ENCODE measurements at regions not wholly inside any gene's neighbourhood (a gene's known extent, or its start where the extent isn't known, plus 50 kb on each side); places are given as distances from the start of the nearest gene placed in this dataset.

DNA sequence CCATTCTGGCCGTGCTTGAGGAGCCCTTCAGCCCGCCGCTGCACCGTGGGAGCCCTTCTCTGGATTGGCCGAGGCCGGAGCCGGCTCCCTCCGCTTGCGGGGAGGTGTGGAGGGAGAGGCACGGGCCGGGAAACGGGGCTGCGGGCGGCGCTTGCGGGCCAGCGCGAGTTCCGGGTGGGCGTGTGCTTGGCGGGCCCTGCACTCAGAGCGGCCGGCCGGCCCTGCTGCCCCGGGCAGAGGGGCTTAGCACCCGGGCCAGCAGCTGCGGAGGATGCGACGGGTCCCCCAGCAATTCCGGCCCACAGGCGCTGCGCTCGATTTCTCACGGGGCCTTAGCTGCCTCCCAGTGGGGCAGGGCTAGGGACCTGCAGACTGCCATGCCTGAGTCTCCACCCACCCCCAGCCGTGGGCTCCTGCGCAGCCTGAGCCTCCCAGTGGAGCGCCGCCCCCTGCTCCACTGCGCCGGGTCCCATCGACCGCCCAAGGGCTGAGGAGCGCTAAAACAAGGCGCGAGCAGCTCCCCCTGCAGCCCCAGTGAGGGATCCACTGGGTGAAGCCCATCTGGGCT lies 76.5 kb downstream of the PCDH20 start:
- TF ChIP-seq, protein P1, sequence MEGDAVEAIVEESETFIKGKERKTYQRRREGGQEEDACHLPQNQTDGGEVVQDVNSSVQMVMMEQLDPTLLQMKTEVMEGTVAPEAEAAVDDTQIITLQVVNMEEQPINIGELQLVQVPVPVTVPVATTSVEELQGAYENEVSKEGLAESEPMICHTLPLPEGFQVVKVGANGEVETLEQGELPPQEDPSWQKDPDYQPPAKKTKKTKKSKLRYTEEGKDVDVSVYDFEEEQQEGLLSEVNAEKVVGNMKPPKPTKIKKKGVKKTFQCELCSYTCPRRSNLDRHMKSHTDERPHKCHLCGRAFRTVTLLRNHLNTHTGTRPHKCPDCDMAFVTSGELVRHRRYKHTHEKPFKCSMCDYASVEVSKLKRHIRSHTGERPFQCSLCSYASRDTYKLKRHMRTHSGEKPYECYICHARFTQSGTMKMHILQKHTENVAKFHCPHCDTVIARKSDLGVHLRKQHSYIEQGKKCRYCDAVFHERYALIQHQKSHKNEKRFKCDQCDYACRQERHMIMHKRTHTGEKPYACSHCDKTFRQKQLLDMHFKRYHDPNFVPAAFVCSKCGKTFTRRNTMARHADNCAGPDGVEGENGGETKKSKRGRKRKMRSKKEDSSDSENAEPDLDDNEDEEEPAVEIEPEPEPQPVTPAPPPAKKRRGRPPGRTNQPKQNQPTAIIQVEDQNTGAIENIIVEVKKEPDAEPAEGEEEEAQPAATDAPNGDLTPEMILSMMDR (IDR thresholded peaks at IDR 0.05) = no peak
- TF ChIP-seq POLR2A (IDR thresholded peaks at IDR 0.05) (no peak), POLR2AphosphoS5 (IDR thresholded peaks at IDR 0.05) (no peak)

All from breast epithelium (tissue), 3 donors.